Right lobe of liver (tissue), 4 donors: ENCODE measurements at regions not wholly inside any gene's neighbourhood (a gene's known extent, or its start where the extent isn't known, plus 50 kb on each side); places are given as distances from the start of the nearest gene placed in this dataset.

ENCODE experiments used
- CTCF ChIP-seq, 4 donors: fragments of 200-600 bp in 3 of 4; fragments of 450-650 bp in 1 of 4; IDR thresholded peaks; one replicate each; pipeline versions ENCODE4 v1.5.1 to v1.8.0; 2016 to 2022; ENCODE audit warnings: antibody characterized with exemption in 4 of 4, mild to moderate bottlenecking in 2 of 4
- POLR2A ChIP-seq: fragments of 450-650 bp; IDR thresholded peaks from one replicate; pipeline ENCODE4 v1.6.1; 2017; ENCODE audit warnings: antibody characterized with exemption, mild to moderate bottlenecking
- donor health status: DM: no; HTN: no; CAD: no.
- donor health status: DM: no; HTN: no; CAD: no.
- donor health status: DM: no; HTN: yes; CAD: no.

GRCh38 chr21:18869104-18869503 is 465.5 kb upstream of the TMPRSS15 start:
- TF ChIP-seq CTCF (IDR thresholded peaks at IDR 0.05) (no peak), POLR2A (no peak)
